HAP-1 (cell line): ENCODE measurements at regions not wholly inside any gene's neighbourhood (a gene's known extent, or its start where the extent isn't known, plus 50 kb on each side); places are given as distances from the start of the nearest gene placed in this dataset.
"Not testable (repeated sequence)": the region's sequence is repeated elsewhere in the genome, so short reads cannot be mapped to it uniquely, and the experiment has no call there.

Source experiments
- DNase-seq, 2 experiments: peaks; one replicate each; pipeline ENCODE4 v3.0.0-alpha.2; 2016 to 2020; ENCODE audit warnings: low spot score in 2 of 2
- H3K27me3 ChIP-seq: fragments of 250-450 bp; sonication (Bioruptor Pico); 2 replicates; pipeline ENCODE4 v1.5.1; 2020; ENCODE audit warnings: low read depth, mild to moderate bottlenecking, moderate library complexity
- H3K36me3 ChIP-seq: fragments of 250-450 bp; sonication (Bioruptor Pico); replicated peaks from 2 replicates; pipeline ENCODE4 v1.5.1; 2020; ENCODE audit warnings: mild to moderate bottlenecking
- H3K4me1 ChIP-seq: fragments of 250-450 bp; sonication (Bioruptor Pico); 2 replicates; pipeline ENCODE4 v1.5.1; 2020; ENCODE audit warnings: mild to moderate bottlenecking
- H3K4me3 ChIP-seq: fragments of 250-450 bp; sonication (Bioruptor Pico); 2 replicates; pipeline ENCODE4 v1.5.1; 2020; ENCODE audit warnings: mild to moderate bottlenecking, moderate library complexity
- H3K9me3 ChIP-seq: fragments of 250-450 bp; sonication (Bioruptor Pico); 2 replicates; pipeline ENCODE4 v1.5.1; 2020; ENCODE audit warnings: mild to moderate bottlenecking, moderate library complexity
- in situ Hi-C: fragments of 300-500 bp; cut with MboI; formaldehyde crosslinking; loops from 3 replicates; pipeline ENCODE4 v1.14.3; 2020; ENCODE audit warnings: low sequenced_read_pairs, inconsistent platforms, mixed read lengths

- H3K9me3 ChIP-seq, result no peaks in the 10 kb centered on the region
- peaks cover 7% of the 10 kb centered on the region; the same call in 1 of the 2 replicates for H3K4me1 ChIP-seq
- H3K27me3 ChIP-seq, result no peaks in the 10 kb centered on the region
- DNase-seq, result no peak
- in situ Hi-C loops, result no loop called here
- H3K4me3 ChIP-seq, result no peak overlapping the region
- H3K36me3 ChIP-seq, result peaks cover 64% of the 10 kb centered on the region
Measured at GRCh38 chr9:94175669-94176068, 83.4 kb upstream of the ZNF169 start.

- peaks cover 3% of the 10 kb centered on the region; the same call in 1 of the 2 replicates for H3K4me1 ChIP-seq
- H3K9me3 ChIP-seq, result no peaks in the 10 kb centered on the region
- H3K4me3 ChIP-seq, result no peak overlapping the region
- H3K27me3 ChIP-seq, result no peaks in the 10 kb centered on the region
- in situ Hi-C loops, result no loop called here
- DNase-seq, result no peak
- peaks cover 64% of the 10 kb centered on the region for H3K36me3 ChIP-seq
Measured at GRCh38 chr9:94176608-94177007, 82.5 kb upstream of the ZNF169 start.

- Histone ChIP-seq H3K4me3 (no peak overlapping the region), H3K27me3 (no peaks in the 10 kb centered on the region), H3K36me3 (peaks cover 51% of the 10 kb centered on the region), H3K4me1 (no peaks in the 10 kb centered on the region), H3K9me3 (no peaks in the 10 kb centered on the region)
- no peak for DNase-seq
- in situ Hi-C loops, result no loop called here
Measured at GRCh38 chr9:94178927-94179326, 80.2 kb upstream of the ZNF169 start.

- in situ Hi-C loops, result no loop called here
- Histone ChIP-seq H3K36me3 (peaks cover 24% of the 10 kb centered on the region), H3K9me3 (no peaks in the 10 kb centered on the region), H3K4me3 (no peak overlapping the region), H3K4me1 (no peaks in the 10 kb centered on the region), H3K27me3 (no peaks in the 10 kb centered on the region)
- no peak for DNase-seq
Measured at GRCh38 chr9:94181408-94182181, 77.5 kb upstream of the ZNF169 start.

- H3K9me3 ChIP-seq, result no peaks in the 10 kb centered on the region
- no peak for DNase-seq
- in situ Hi-C loops, result no loop called here
- no peaks in the 10 kb centered on the region for H3K4me1 ChIP-seq
- H3K4me3 ChIP-seq, result no peak overlapping the region
- H3K27me3 ChIP-seq, result no peaks in the 10 kb centered on the region
- H3K36me3 ChIP-seq, result peaks cover 15% of the 10 kb centered on the region
Measured at GRCh38 chr9:94182532-94182931, 76.6 kb upstream of the ZNF169 start.

DNA sequence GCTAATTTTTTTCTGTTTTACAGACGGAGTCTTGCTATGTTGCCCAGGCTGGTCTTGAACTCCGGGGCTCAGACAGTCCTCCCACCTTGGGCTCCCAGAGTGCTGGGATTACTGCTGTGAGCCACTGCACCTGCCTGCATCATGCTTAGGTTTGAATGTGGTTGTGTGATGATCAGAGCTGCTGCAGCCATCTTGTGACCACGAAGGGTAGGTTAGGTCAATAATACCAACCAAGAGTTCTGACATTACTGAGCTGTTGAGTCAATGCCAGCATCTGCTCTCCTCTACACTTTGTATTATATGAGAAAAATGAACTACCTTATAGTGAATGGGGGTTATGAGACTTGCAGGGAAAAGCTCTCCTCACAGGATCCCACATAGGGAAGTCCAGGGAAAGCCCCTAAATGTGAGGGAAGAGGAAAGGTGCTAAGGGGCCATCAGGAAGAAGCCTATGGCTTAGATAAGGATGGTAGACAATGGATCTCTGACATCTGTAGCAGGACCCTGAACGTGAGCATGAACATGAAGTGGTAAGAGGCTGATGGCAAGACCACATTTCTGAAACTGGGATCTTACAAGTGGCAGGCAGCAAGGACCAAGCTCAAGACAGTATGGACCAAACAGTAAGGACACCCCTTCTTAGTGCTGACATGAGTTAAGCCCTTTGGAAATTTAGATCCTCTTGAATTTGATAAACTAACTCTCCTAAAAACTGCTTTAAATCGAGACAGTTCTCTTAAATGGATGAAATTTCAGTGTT is 75.7 kb upstream of the ZNF169 start:
- no peak overlapping the region for H3K4me3 ChIP-seq
- H3K9me3 ChIP-seq, result no peaks in the 10 kb centered on the region
- H3K4me1 ChIP-seq, result no peaks in the 10 kb centered on the region
- H3K27me3 ChIP-seq, result no peaks in the 10 kb centered on the region
- DNase-seq, result no peak
- peaks cover 11% of the 10 kb centered on the region for H3K36me3 ChIP-seq
- in situ Hi-C loops, result no loop called here

GRCh38 chr9:94188246-94188645 is 70.9 kb upstream of the ZNF169 start:
- Histone ChIP-seq H3K36me3 (no peaks in the 10 kb centered on the region), H3K4me3 (no peak overlapping the region), H3K9me3 (no peaks in the 10 kb centered on the region), H3K4me1 (no peaks in the 10 kb centered on the region), H3K27me3 (no peaks in the 10 kb centered on the region)
- no peak for DNase-seq
- in situ Hi-C loops, result no loop called here

- H3K9me3 ChIP-seq, H3K27me3 ChIP-seq, H3K4me1 ChIP-seq, DNase-seq, H3K4me3 ChIP-seq, in situ Hi-C loops, H3K36me3 ChIP-seq: not testable (repeated sequence)
Measured at GRCh38 chr9:94191706-94192105, 67.4 kb upstream of the ZNF169 start.

DNA sequence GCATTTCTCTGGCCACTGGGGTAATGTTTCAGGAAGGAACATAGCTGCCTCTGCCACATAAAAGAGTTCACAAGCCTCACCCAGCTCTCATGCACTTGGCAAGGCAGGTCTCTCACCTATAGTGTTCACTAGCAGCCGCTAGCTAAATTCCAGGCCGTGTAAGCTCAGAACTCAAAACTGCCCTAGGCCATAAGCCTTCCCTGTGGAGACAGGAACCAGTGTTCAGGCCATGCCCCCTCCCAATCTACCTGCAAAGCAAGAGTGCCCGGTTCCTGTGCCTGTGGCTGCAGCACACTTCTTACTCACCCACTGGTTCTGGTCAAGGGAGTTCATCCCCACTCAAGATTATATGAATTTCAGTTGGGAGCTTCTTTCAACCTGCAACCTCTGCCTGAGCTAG is 60.7 kb upstream of the ZNF169 start:
- Histone ChIP-seq H3K4me3 (no peak overlapping the region), H3K27me3 (no peaks in the 10 kb centered on the region), H3K4me1 (no peaks in the 10 kb centered on the region), H3K36me3 (no peaks in the 10 kb centered on the region), H3K9me3 (0 out of 2 replicates have a peak, but pooled peaks cover 4% of the 10 kb centered on the region)
- in situ Hi-C loops, result no loop called here
- no peak for DNase-seq

GRCh38 chr9:94199776-94200175 is 59.3 kb upstream of the ZNF169 start:
- in situ Hi-C loops, result loop anchor here (25.0 kb wide), 1 partner anchor 512 kb away; no protein-coding TSS in a partner anchor
- no peaks in the 10 kb centered on the region for H3K4me1 ChIP-seq
- no peaks in the 10 kb centered on the region for H3K36me3 ChIP-seq
- H3K4me3 ChIP-seq, result no peak overlapping the region
- H3K27me3 ChIP-seq, result no peaks in the 10 kb centered on the region
- DNase-seq, result no peak
- H3K9me3 ChIP-seq, result no peaks in the 10 kb centered on the region

GRCh38 chr9:94204174-94204573 is 54.9 kb upstream of the ZNF169 start:
- in situ Hi-C loops, result loop anchor here (25.0 kb wide), 1 partner anchor 517 kb away; no protein-coding TSS in a partner anchor
- no peaks in the 10 kb centered on the region for H3K27me3 ChIP-seq
- H3K4me1 ChIP-seq, result no peaks in the 10 kb centered on the region
- no peaks in the 10 kb centered on the region for H3K9me3 ChIP-seq
- no peaks in the 10 kb centered on the region for H3K36me3 ChIP-seq
- no peak overlapping the region for H3K4me3 ChIP-seq
- no peak for DNase-seq

DNA sequence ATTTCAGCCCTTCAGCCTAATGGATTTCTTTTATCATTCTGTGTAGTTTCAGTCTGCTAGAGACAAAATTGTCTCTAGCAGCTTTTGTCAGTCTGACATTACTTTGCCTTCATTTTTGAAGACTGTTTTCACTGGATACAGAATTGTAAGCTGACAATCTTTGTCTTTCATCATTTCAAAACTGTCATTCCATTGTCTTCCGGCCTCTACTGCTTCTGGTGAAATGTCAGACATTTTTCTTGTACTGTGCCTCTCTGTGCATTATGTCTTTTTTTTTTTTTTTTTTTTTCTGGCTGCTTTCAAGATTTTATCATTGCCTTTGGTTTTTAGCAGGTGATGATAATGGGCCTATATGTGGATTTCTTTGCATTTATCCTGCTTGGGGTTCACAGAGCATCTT is 51.3 kb upstream of the ZNF169 start:
- in situ Hi-C loops, result loop anchor here (25.0 kb wide), 1 partner anchor 520 kb away; no protein-coding TSS in a partner anchor
- no peak overlapping the region for H3K4me3 ChIP-seq
- no peaks in the 10 kb centered on the region for H3K36me3 ChIP-seq
- H3K9me3 ChIP-seq, result no peaks in the 10 kb centered on the region
- H3K4me1 ChIP-seq, result no peaks in the 10 kb centered on the region
- no peak for DNase-seq
- no peaks in the 10 kb centered on the region for H3K27me3 ChIP-seq
